ENCODE measurements at regions not wholly inside any gene's neighbourhood (a gene's known extent, or its start where the extent isn't known, plus 50 kb on each side); places are given as distances from the start of the nearest gene placed in this dataset.

- TF ChIP-seq POLR2A (IDR thresholded peaks at IDR 0.05; ENCODE audit: control extremely low read depth in 1 of 2, low read depth in 2 of 2, low read length in 2 of 2) (no peak), MAX (IDR thresholded peaks at IDR 0.05) (no peak), YY1 (IDR thresholded peaks at IDR 0.05; ENCODE audit: low read depth, low read length) (no peak), EZH2 (IDR thresholded peaks at IDR 0.05; ENCODE audit: low read depth, low read length, severe bottlenecking) (no peak), RFX5 (IDR thresholded peaks at IDR 0.05; ENCODE audit: borderline replicate concordance, low read depth, low read length) (no peak), TAF1 (IDR thresholded peaks at IDR 0.05; ENCODE audit: low read depth, low read length) (no peak), MAFK (IDR thresholded peaks at IDR 0.05; ENCODE audit: low read depth, low read length) (no peak)
- TF ChIP-seq, protein P1, sequence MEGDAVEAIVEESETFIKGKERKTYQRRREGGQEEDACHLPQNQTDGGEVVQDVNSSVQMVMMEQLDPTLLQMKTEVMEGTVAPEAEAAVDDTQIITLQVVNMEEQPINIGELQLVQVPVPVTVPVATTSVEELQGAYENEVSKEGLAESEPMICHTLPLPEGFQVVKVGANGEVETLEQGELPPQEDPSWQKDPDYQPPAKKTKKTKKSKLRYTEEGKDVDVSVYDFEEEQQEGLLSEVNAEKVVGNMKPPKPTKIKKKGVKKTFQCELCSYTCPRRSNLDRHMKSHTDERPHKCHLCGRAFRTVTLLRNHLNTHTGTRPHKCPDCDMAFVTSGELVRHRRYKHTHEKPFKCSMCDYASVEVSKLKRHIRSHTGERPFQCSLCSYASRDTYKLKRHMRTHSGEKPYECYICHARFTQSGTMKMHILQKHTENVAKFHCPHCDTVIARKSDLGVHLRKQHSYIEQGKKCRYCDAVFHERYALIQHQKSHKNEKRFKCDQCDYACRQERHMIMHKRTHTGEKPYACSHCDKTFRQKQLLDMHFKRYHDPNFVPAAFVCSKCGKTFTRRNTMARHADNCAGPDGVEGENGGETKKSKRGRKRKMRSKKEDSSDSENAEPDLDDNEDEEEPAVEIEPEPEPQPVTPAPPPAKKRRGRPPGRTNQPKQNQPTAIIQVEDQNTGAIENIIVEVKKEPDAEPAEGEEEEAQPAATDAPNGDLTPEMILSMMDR (IDR thresholded peaks at IDR 0.05; ENCODE audit: control extremely low read depth in 1 of 3, insufficient read depth in 1 of 3, low read depth in 1 of 3, low read length in 3 of 3), result no peak
- TF ChIP-seq, protein P2, sequence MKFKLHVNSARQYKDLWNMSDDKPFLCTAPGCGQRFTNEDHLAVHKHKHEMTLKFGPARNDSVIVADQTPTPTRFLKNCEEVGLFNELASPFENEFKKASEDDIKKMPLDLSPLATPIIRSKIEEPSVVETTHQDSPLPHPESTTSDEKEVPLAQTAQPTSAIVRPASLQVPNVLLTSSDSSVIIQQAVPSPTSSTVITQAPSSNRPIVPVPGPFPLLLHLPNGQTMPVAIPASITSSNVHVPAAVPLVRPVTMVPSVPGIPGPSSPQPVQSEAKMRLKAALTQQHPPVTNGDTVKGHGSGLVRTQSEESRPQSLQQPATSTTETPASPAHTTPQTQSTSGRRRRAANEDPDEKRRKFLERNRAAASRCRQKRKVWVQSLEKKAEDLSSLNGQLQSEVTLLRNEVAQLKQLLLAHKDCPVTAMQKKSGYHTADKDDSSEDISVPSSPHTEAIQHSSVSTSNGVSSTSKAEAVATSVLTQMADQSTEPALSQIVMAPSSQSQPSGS (IDR thresholded peaks at IDR 0.05; ENCODE audit: low read length), result no peak
Measured at GRCh38 chr5:82424211-82424610, 146.1 kb upstream of the RPS23 start.

All from H1 (cell line).